ENCODE measurements at regions not wholly inside any gene's neighbourhood (a gene's known extent, or its start where the extent isn't known, plus 50 kb on each side); places are given as distances from the start of the nearest gene placed in this dataset.

DNA sequence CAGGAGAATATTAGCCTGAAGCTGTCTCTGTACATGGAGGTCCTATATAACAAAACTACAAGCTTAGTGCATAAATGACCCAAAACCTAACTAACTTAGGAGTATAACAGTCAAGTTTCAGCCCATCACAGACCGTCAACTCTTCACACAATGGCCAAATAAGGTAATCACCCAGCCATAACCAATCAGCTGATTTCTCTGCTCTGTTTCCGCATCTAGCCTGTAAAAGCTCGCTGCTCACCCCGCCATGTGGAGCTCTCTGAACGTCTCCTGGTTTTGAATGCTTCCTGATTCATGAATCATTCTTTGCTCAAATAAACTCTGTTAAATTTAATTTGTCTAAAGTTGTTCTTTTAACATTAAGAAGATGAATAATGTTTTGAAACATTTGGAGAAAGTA is 593.6 kb downstream of the TMX3 start:
- no peak for TF ChIP-seq EP300 (IDR thresholded peaks at IDR 0.05)
- no peak for TF ChIP-seq POLR2A (IDR thresholded peaks at IDR 0.05)
- TF ChIP-seq, protein P1, sequence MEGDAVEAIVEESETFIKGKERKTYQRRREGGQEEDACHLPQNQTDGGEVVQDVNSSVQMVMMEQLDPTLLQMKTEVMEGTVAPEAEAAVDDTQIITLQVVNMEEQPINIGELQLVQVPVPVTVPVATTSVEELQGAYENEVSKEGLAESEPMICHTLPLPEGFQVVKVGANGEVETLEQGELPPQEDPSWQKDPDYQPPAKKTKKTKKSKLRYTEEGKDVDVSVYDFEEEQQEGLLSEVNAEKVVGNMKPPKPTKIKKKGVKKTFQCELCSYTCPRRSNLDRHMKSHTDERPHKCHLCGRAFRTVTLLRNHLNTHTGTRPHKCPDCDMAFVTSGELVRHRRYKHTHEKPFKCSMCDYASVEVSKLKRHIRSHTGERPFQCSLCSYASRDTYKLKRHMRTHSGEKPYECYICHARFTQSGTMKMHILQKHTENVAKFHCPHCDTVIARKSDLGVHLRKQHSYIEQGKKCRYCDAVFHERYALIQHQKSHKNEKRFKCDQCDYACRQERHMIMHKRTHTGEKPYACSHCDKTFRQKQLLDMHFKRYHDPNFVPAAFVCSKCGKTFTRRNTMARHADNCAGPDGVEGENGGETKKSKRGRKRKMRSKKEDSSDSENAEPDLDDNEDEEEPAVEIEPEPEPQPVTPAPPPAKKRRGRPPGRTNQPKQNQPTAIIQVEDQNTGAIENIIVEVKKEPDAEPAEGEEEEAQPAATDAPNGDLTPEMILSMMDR (IDR thresholded peaks at IDR 0.05), result no peak
- H3K4me1 ChIP-seq, result no peaks in the 10 kb centered on the region
- H3K36me3 ChIP-seq, result no peaks in the 10 kb centered on the region
- H3K27me3 ChIP-seq, result peaks cover 0 to 2% of the 10 kb centered on the region in 2 donors
- H3K4me3 ChIP-seq, result no peak overlapping the region
- no peaks in the 10 kb centered on the region for H3K9me3 ChIP-seq
- 53 to 63% methylated on average over 5 of the region's 5 CpGs for WGBS, 2 donors
- no peak for DNase-seq (ENCODE audit: low spot score in 2 of 2)
- no peak overlapping the region for H3K27ac ChIP-seq

DNA sequence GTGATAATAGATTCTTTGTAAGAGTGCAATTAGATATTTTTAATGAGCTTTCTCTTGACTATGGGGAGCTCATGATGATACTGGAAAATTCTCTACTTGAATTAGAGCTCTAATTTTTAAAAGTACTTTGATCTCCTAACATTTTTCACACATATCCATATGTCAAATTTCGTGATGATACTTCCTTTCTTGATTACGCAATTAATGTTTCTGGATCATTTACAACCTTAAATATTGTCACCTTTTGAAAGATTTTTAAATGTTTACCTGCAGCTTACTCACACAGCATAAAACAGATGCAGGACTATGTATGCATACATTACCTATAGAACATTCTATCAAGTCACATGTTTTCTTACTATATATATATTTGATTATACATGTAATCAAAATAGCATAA is 598.5 kb upstream of the DSEL start:
- H3K4me1 ChIP-seq, result no peaks in the 10 kb centered on the region
- no peaks in the 10 kb centered on the region for H3K9me3 ChIP-seq
- peaks cover 0 to 2% of the 10 kb centered on the region in 2 donors for H3K27me3 ChIP-seq
- no peak for DNase-seq (ENCODE audit: low spot score in 2 of 2)
- WGBS, 2 donors, result 82 to 92% methylated on average over 2 of the region's 2 CpGs
- H3K36me3 ChIP-seq, result no peaks in the 10 kb centered on the region
- TF ChIP-seq POLR2A (IDR thresholded peaks at IDR 0.05) (no peak), EP300 (IDR thresholded peaks at IDR 0.05) (no peak)
- TF ChIP-seq, protein P1 (IDR thresholded peaks at IDR 0.05), result no peak
- H3K4me3 ChIP-seq, result no peak overlapping the region
- H3K27ac ChIP-seq, result no peak overlapping the region

GRCh38 chr18:68104036-68104435 is 587.5 kb upstream of the DSEL start:
- no peaks in the 10 kb centered on the region for H3K9me3 ChIP-seq
- 88 to 90% methylated on average over 4 of the region's 4 CpGs for WGBS, 2 donors
- TF ChIP-seq, protein P1 (IDR thresholded peaks at IDR 0.05), result no peak
- no peak for TF ChIP-seq POLR2A (IDR thresholded peaks at IDR 0.05)
- TF ChIP-seq EP300 (IDR thresholded peaks at IDR 0.05), result no peak
- H3K27ac ChIP-seq, result no peak overlapping the region
- no peaks in the 10 kb centered on the region for H3K36me3 ChIP-seq
- H3K27me3 ChIP-seq, result no peaks in the 10 kb centered on the region
- no peaks in the 10 kb centered on the region for H3K4me1 ChIP-seq
- no peak for DNase-seq (ENCODE audit: low spot score in 2 of 2)
- H3K4me3 ChIP-seq, result no peak overlapping the region

GRCh38 chr18:68103561-68103960 is 587.0 kb upstream of the DSEL start:
- Histone ChIP-seq H3K4me3 (no peak overlapping the region), H3K4me1 (no peaks in the 10 kb centered on the region), H3K36me3 (no peaks in the 10 kb centered on the region), H3K9me3 (no peaks in the 10 kb centered on the region), H3K27me3 (no peaks in the 10 kb centered on the region), H3K27ac (no peak overlapping the region)
- no peak for DNase-seq (ENCODE audit: low spot score in 2 of 2)
- TF ChIP-seq EP300 (IDR thresholded peaks at IDR 0.05), result no peak
- TF ChIP-seq, protein P1 (IDR thresholded peaks at IDR 0.05), result no peak
- no peak for TF ChIP-seq POLR2A (IDR thresholded peaks at IDR 0.05)
- 52 to 62% methylated on average over 2 of the region's 2 CpGs for WGBS, 2 donors

DNA sequence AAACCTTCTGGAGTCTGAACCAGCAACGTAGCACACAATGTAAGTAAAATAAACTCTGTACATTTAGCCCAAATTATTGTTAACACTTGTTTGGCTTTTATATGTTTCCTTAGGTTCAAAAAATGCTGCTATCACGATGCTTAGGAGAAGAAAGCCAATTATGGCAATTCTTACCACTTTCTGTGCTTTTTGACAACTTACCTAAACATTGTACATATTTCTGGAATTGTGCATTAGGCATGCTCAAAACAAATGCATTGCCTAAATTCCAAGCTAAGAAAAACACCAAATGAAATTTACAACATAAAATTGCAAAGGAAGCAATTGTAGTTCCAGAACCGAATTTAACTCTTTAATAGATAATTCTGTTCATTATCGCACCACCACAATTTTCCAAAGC is 585.6 kb upstream of the DSEL start:
- Histone ChIP-seq H3K36me3 (no peaks in the 10 kb centered on the region), H3K9me3 (no peaks in the 10 kb centered on the region), H3K4me3 (no peak overlapping the region), H3K4me1 (no peaks in the 10 kb centered on the region), H3K27me3 (no peaks in the 10 kb centered on the region), H3K27ac (no peak overlapping the region)
- WGBS, 2 donors, result 58 to 61% methylated on average over 4 of the region's 4 CpGs
- TF ChIP-seq POLR2A (IDR thresholded peaks at IDR 0.05), result no peak
- TF ChIP-seq EP300 (IDR thresholded peaks at IDR 0.05), result no peak
- TF ChIP-seq, protein P1 (IDR thresholded peaks at IDR 0.05), result no peak
- no peak for DNase-seq (ENCODE audit: low spot score in 2 of 2)
